GM21717 (cell line): ENCODE measurements at regions not wholly inside any gene's neighbourhood (a gene's known extent, or its start where the extent isn't known, plus 50 kb on each side); places are given as distances from the start of the nearest gene placed in this dataset.
"Not testable (repeated sequence)": the region's sequence is repeated elsewhere in the genome, so short reads cannot be mapped to it uniquely, and the experiment has no call there.

Experiments
- ATAC-seq: cut with Tn5 transposase; IDR thresholded peaks from one replicate; pipeline ENCODE4 v1.9.1; 2021; ENCODE audit warnings: mild to moderate bottlenecking, moderate library complexity; ENCODE audit not compliant: unreplicated experiment

GRCh38 chr1:81187635-81188034 lies 613.1 kb upstream of the ADGRL2 start:
- ATAC-seq: no peak

DNA sequence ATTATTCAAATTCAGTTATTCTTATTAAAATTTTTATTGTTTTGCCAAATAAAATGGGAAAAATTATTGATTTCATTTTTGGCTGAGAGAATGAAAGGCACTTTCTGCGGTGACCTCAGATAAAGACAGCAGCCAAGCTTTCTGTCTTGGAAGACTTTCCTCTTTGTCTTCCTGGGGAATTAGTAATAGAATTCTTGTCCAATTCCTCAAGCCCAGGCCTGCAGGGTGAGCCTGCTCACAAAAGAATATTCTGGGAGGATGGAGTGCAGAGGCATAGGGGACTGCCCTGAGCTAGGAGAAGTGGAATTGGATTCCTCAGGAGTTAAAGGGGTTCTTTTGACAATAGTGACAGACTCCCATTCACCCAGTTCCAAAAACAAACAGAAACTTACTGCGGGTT lies 614.5 kb upstream of the ADGRL2 start:
- ATAC-seq: no peak

DNA sequence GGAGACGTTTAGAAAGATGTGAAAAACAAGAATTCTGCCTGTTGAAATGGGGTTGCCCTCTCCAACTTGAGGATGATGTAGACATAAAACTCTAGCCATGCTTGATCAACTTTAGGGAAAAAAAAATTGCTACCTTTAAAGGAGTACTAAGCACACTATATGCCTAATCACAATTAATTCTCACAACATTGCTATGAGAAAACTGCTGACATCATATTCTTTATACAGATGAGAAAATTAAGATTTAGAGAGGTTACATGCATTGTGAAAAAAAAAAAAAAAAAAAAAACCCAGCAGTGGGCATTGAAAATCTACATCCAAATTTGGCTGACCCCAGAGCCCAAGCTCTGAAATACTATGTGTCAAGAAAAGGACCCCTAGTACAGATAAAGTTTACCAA lies 617.2 kb upstream of the ADGRL2 start:
- no peak for ATAC-seq

- no peak for ATAC-seq
Measured at GRCh38 chr1:81183051-81183450, 617.7 kb upstream of the ADGRL2 start.

- no peak for ATAC-seq
Measured at GRCh38 chr1:81179242-81179641, 621.5 kb upstream of the ADGRL2 start.

DNA sequence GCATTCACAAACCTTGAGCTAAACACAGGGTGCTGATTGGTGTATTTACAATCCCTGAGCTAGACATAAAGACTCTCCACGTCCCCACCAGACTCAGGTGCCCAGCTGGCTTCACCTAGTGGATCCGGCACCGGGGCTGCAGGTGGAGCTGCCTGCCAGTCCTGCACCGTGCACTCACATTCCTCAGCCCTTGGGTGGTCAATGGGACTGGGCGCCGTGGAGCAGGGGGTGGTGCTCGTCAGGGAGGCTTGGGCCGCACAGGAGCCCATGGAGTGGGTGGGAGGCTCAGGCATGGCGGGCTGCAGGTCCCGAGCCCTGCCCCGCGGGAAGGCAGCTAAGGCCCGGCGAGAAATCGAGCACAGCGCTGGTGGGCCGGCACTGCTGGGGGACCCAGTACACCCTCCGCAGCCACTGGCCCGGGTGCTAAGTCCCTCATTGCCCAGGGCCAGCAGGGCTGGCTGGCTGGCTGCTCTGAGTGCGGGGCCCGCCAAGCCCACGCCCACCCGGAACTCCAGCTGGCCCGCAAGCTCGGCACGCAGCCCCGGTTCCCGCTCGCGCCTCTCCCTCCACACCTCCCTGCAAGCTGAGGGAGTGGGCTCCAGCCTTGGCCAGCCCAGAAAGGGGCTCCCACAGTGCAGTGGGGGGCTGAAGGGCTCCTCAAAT lies 622.2 kb upstream of the ADGRL2 start:
- ATAC-seq: not testable (repeated sequence)

- no peak for ATAC-seq
Measured at GRCh38 chr1:81174811-81175476, 625.8 kb upstream of the ADGRL2 start.

- ATAC-seq: no peak
Measured at GRCh38 chr1:81174052-81174451, 626.7 kb upstream of the ADGRL2 start.

DNA sequence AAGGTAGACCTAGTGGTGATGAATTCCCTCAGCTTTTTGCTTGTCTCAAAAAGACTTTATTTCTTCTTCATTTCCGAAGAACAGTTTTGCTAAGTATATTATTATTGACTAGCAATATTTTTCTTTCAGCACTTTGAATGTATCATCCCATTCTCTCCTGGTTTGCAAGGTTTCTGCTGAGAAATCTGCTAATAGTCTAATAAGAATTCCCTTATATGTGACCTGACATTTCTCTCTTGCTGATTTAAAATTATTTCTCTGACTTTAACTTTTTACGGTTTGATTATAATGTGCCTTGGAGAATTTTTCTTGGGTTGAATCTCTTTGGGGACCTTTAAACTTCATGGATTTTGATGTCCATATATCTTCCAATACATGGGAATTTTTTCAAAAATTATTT lies 628.3 kb upstream of the ADGRL2 start:
- ATAC-seq: no peak

DNA sequence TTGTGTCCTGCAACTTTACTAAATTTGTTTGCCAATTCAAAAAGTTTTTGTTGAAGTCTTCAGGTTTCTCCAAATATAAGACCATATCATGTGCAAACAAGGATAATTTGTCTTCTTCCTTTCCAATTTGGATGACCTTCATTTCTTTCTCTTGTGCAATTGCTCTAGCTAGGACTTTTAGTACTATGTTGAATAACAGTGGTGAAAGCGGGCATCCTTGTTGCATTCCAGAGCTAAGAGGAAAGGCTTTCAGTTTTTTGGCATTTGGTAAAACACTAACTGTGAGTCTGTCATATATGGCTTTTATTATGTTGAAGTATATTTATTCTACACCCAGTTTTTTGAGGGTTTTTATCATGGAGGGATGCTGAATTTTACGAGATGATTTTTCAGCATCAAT lies 630.0 kb upstream of the ADGRL2 start:
- ATAC-seq: no peak

DNA sequence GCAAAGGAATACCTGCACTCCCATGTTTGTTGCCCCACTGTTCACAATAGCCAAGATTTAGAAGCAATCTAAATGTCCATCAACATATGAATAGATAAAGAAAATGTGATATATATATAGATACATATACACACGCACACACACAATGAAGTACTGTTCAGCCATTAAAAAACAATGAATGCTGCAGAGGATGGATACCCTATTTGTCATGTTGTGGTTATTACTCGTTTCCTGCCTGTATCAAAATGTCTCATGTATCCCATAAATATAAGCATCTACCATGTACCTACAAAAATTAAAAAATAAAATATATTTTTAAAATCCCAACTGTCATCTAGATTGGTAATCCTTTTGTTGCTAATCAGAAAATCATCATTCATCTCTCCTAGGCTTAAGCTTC lies 634.8 kb upstream of the ADGRL2 start:
- no peak for ATAC-seq

- ATAC-seq: no peak
Measured at GRCh38 chr1:81160696-81161095, 640.0 kb upstream of the ADGRL2 start.

- ATAC-seq: no peak
Measured at GRCh38 chr1:81158592-81158991, 642.1 kb upstream of the ADGRL2 start.

DNA sequence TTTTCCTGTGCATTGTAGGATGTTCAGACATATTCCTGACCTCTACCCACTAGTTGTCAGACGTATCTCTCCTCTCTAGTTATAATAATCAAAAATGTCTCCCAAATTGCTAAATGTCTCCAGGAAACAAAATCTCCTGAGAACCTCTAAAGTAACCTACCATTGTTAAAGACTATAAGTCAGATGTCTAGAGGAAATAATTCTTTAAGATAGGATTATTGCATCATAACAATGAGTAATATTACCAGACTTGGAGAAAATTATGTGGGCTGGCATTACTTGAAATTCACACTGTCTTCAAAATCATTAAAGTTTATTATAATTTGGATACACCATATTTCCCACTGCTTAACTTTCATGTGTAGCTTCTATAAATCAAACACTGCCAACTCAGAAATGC lies 643.0 kb upstream of the ADGRL2 start:
- ATAC-seq: no peak

DNA sequence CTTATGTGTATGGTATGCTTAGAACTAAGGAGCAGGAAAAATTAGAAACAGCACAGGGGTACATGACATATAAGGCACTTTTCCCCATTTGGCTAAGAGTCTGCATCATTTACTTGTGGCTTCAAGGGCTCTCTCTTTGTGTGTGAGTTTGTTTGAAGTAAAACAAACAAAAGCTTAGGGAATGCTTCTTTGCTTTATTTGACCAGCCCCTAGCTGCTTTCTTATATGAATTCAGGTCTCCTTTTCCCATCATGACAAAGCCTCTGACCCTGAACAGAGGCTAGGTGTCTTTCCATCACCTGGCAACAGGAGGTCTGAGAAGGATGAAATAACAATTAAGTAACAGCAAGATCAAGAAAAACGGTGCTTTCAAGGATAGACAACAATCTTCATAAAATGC lies 643.8 kb upstream of the ADGRL2 start:
- ATAC-seq: no peak

DNA sequence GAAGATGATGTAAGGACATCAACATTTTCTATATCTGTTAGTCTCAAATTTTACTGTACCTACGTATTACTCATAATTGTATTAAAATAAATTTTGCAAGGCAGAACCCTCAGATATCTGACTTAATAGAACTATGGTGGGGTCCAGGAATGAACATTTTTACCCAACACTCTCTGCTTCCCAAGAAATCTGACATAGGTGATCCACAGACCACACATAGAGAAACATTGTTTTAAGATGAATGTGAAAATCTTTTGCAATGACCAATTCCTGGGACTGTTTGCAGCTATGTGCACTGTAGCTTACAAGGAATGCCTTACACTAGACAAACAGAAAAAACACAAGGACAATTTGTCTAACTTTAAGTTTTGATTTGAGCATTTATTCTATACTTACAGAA lies 645.6 kb upstream of the ADGRL2 start:
- no peak for ATAC-seq

DNA sequence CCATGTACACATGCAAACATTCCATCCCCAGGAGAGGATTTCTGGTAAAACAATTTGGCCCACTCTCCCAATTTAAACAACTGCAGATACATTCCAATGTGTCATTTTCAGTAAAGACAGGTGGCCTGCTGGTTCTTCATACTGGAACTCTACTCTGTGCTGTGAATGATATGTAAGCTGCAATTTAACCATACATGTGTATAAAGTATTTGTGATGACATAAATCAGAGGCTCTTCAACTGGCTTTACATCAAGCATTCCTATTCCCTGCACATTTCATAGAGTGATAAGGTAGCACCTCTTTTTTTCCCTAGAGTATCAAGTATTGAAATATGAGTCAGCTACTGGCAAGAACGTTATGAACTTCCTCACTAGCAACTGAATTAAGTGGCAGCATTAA lies 649.5 kb upstream of the ADGRL2 start:
- ATAC-seq: no peak

- no peak for ATAC-seq
Measured at GRCh38 chr1:81149649-81150325, 650.9 kb upstream of the ADGRL2 start.

- no peak for ATAC-seq
Measured at GRCh38 chr1:81144240-81144825, 656.4 kb upstream of the ADGRL2 start.

DNA sequence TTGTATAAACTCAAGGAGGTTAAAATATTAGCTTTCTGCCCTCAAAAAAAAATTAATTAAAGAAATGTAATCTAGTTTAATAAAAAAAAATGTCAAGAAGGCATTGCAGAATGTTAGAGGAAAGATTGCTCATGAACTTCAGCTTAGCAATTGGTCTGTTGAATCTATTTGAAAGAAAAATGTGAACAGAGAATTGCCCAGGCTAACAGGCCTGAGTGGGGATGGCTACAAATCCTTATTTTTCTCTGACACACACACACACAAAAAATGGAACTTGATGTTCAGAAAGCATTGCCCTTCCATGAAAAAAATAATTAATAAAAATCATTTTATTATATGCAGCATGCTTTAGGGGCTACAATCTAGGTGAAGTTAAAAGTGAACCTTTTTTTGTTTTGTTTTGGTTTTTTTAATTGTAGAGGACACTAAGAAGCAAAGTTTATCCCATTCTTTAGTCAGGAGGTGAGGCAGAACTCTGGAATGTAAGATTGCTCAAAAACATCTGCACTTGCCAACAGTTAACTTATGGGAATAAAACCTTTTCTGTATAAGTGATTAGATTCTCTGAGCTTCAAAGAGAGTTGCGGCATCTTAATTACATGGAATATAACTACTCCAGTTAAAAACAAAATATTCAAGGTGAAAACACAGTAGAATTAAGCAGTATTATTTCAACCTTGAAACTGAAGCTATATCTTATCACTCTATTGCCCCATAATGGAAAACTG lies 658.5 kb upstream of the ADGRL2 start:
- ATAC-seq: no peak

DNA sequence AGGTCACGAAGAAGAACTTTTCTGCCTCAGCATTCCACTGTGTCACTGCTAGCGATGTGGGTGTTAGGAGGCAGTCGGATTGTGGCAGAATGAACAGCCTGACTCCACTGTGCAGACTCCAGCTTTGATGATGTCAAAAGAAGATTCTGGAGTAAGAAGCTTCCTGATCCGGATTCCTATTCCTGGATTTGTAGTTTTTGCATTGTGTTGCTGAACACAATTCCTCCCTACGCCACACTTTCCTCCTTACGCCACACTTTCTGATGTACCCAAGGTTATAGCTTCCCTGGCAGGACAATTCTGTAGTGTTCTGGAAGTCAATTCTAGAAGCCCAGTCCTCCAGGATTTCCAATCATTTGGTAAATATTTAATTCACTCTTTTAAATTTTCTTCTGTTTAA lies 665.2 kb upstream of the ADGRL2 start:
- ATAC-seq: no peak
